GM19240 (cell line): ENCODE measurements at regions not wholly inside any gene's neighbourhood (a gene's known extent, or its start where the extent isn't known, plus 50 kb on each side); places are given as distances from the start of the nearest gene placed in this dataset.

Experiments
- DNase-seq: peaks from one replicate; pipeline ENCODE4 v3.0.0; 2011; ENCODE audit warnings: low spot score; ENCODE audit not compliant: insufficient read length

DNA sequence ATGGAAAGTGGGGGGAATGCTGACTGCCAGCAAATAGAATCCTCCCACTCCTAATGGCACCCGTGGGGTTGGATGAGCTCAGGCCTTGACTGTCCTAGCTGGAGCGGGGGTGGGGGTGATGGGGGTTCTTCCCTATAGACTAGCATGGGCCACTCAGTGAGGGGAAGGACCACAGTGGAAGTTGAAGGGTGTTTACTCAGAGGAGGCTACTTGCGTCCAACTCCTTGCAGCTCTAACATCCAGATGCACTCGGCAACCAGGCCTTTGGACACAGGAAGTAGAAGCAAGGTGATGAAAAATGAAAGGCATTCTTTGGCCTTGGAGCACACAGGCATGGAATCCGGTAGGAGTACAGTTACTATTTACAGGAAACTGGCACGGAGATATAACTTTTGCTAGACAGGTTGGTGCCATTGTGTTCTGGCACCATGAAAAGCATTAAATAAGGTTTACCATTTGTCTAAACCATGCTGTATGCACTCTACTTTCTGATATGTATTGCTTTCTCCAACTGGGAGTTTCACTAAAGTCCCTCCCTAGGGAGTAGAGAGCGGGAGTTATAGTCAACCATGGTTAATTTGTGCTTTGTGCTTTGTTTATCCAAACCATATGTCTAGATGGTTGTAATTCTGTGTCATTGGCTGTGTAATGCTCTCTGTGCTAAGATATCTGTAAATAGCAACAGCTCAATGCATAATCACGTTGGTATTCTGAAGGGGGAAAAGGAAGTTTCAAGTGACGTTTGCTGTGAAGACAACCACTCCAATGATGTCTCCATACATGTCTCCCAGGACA lies 125.3 kb downstream of the TSHZ3 start:
- no peak for DNase-seq

GRCh38 chr19:31220540-31220939 lies 128.7 kb downstream of the TSHZ3 start:
- DNase-seq, result no peak

DNA sequence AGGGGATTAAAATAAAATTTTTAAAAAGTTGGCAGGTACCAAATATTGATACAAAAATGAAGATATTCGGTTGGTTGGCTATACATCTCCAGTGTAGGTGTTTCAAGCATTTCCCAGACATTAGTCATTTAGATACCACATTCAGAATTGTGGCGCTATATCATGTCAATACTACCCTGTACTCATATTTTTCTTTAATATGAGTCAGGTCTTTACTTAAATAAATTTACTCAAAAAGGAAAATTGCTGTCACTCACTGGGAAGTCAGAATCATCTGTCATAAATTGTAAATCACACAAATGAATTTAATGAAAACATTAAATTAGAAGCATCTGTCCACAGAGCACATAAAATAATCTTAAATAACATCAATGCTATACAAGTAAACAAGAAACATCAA lies 134.2 kb downstream of the TSHZ3 start:
- DNase-seq, result no peak

DNA sequence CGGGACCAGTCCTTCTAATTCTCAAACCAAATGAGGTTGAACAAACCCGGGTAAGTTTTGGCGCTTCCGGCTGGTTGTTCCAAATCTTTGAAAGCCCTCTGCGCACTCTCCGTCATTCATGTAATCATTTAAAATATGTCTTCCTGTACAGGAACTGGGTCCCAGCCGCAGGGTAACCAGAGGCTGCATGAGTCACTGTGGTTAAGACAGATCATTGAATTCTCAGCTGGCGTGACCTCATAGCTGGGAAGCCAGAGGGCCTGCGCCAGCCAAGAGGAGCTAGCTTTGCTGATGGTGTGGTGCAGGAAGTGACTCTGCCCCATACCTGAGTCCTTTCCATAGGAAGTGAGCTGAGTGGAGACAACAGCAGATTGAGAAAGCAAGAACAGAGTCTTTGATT lies 135.2 kb downstream of the TSHZ3 start:
- no peak for DNase-seq

DNA sequence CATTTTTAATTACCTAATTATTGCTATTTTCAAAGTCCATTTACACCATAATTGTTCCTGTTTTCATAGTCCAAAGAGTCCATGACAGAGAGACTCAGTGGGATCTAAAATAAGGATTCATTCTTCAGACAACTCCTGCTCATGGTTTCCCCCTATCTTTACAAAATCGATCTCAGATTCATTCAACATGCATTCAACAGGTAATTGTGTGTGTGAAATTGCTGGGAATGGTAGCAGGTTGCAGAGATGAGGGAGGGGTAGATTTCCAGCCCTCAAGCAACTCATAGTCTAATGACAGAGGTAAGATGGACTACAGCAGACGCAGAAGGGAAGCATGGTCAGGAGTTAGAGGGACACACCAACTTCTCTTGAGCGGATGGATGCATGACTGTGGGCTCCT lies 138.1 kb downstream of the TSHZ3 start:
- no peak for DNase-seq

- DNase-seq, result no peak
Measured at GRCh38 chr19:31205887-31206518, 143.2 kb downstream of the TSHZ3 start.

GRCh38 chr19:31204115-31204514 lies 145.1 kb downstream of the TSHZ3 start:
- no peak for DNase-seq

DNA sequence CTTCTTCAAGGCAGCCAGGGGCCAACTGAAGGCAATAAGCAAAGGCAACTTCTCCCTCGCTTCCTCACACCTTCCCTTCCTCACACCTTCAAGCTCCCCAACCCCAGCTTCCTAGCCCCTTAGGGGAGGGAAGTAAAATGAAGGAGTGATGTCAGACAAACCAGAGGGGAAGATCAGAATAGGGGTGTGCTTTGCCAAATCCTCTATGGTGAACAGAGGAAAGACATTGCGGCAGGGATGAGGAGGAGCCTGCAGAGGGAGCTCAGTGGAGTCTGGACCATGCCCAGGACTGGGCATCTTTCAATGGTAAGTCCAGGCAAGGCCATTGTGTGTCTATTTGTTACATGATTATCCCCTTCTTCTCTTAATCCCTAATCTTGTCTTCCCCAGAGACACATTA lies 164.0 kb downstream of the TSHZ3 start:
- no peak for DNase-seq

DNA sequence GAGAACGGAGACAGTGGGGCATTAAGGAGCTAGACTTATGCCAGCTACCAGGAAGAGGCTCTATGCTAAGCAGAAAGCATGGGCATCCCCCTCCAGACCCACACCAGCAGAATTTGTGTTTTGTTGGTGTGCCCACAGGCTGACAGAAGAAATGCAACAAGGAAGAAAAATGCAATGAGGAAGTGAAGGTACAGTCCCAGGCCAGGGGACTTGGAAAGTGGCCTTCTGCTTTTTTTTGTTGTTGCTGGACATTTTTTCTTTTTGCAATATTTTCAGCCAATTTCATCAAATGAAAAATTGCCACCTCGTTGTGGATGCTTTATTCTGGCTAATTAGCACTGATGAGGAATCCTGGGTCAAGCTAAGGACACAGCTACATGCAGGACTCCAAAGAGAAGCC lies 167.7 kb downstream of the TSHZ3 start:
- no peak for DNase-seq

- DNase-seq, result no peak
Measured at GRCh38 chr19:31180907-31181306, 168.3 kb downstream of the TSHZ3 start.

DNA sequence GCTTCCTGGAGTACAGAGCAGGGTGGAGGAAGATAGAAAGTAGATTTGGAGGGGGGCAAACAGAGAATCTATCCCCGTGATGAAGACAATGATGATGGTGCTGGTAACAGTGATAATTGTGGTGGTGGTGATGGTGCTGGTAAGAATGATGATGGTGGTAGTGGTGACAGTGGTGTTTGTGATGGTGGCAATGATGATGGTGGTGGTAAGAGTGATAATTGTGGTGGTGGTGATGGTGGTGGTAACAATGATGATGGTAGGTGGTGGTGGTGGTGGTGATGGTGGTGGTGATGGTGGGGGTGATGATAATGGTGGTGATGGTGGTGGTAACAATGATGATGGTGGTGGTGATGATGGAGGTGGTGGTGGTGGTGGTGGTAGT lies 169.8 kb downstream of the TSHZ3 start:
- DNase-seq, result no peak

DNA sequence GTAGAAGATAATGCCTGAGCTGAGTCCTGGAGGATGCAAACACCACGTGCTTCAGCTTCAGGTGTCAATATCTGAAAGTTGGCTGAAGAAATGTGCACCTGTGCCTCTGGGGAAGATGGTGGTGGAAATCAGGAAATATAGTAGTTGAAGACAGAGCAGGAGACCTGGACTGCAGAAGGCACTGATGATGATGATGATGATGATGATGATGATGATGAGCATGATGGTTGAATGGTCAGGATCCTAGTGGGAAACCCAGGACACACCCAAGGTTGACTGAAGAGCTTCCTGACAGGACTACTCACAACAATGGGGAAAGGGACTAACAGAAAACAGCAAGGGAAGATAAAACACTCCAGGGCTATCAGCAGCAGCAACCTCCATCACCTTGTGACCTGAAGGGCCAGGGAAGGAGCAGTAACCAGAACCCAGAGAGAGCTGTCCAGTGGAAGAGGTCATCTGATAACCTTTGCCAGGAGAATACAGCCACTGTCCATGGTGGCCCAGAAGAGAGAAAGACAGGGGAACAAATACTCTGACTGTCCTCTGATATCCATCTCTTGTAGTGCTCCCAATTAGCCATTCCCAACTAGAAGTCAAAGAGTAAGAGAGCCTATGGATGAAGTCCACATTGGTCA lies 170.3 kb downstream of the TSHZ3 start:
- DNase-seq, result no peak

DNA sequence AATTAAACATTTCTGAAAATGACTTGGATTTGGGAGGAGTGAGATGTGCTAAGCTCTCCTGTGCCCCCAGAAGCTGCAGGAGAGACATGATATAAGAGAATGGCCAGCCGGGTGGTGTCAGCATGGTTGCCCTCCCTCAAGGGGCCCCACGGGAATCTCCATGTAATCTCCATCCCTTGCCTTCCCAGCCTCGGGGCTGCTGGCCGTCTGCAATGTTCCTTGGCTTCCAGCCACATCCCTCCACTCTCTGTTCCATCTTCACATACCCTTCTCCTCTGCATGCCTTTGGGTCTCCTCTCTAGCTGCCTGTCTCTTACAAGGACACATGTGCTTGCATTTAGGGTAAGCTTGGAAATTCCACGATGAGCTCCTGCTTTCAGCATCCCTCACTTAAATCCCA lies 172.0 kb downstream of the TSHZ3 start:
- DNase-seq, result no peak

- DNase-seq, result no peak
Measured at GRCh38 chr19:31175564-31176348, 173.5 kb downstream of the TSHZ3 start.

DNA sequence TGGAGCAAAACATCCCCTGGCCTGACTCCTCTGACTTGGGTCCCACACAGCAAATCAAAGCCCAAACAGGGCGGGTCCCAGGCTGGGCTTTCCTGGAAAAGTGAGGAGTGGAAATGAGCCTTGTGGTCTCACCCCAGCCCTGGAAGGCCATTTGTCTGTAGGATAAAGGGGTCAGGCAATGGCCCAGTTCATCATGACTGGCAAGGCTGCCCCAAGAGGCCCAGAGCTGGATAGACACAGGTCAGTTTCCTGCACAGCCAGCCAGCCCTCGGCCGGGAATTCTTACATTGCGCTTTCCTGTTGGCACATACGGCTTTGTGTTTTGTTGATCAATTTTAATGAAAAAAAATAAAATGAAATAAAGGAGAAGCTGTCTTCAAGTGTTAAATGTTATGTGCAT lies 174.3 kb downstream of the TSHZ3 start:
- no peak for DNase-seq

GRCh38 chr19:31173991-31174390 lies 175.2 kb downstream of the TSHZ3 start:
- DNase-seq, result no peak

DNA sequence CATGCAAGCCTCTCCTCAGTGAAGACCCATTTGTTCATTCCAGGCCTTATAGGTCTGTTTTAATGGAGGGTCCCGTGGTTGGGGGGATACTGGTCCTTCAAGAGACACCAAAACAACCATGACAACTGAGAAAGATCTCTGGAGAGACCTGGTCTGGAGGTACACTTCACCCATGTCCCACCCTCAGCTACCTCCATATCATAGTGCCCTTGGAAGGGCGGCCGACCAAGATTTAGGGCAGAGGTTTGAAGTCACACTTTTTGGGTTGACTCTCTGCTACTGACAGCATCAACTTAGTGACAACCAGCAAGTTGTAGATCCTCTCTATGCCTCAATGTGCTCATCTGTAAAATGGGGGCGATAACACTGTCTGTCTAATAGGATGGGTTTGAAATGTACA lies 177.3 kb downstream of the TSHZ3 start:
- no peak for DNase-seq

GRCh38 chr19:31170046-31170445 lies 179.2 kb downstream of the TSHZ3 start:
- DNase-seq, result no peak

DNA sequence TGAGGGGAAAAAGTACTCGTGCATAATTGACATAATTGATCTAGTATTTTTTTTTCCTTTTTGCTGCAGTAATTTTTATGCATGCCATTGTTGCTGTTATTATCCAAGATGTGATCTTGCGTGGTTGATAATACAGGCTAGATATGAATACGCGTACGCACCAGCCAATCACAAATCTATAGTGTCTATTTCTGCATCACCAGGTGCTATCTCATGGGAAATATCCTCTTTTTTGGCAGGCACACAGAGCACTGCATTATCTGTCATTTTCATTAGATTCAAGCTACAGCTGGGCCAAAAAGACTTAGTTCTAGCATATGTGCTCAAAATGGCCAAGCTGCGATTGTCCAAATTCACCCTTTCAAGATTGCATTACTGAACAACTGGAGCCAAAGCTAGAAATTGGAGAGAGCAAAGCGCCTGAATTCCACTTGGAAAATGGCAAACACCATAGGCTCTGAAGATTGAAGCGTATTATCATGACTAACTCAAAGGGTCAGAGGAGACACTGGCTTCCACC lies 181.1 kb downstream of the TSHZ3 start:
- DNase-seq, result no peak

- DNase-seq, result no peak
Measured at GRCh38 chr19:31167690-31168089, 181.5 kb downstream of the TSHZ3 start.

DNA sequence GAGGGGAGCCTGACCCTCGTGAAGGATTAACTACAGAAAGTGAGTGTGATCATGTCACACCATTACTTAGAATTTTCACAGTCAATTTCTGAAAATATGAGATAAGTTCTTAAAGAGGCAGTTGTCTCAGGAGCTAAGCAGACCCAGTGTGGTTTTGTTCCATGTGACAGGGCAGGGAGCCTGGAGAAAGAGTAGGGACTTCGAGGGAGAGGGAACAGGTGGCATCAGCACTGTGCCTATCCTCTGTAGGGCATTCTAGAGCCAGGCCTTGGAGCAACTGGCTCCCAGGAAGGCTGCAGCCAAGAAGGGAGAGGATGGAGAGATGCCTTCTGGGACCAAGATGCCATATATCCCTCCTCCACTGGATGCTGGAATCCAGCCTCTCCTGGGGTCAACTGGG lies 183.0 kb downstream of the TSHZ3 start:
- DNase-seq, result no peak

- no peak for DNase-seq
Measured at GRCh38 chr19:31164791-31165251, 184.4 kb downstream of the TSHZ3 start.
